ENCODE measurements at regions not wholly inside any gene's neighbourhood (a gene's known extent, or its start where the extent isn't known, plus 50 kb on each side); places are given as distances from the start of the nearest gene placed in this dataset.

GRCh38 chr2:81213598-81213997, 909.0 kb upstream of the LRRTM1 start (continued):
- TF ChIP-seq EP300 (IDR thresholded peaks at IDR 0.05; ENCODE audit: borderline replicate concordance in 1 of 2, control insufficient read depth in 1 of 2, low read depth in 2 of 2, low read length in 2 of 2) (no peak), HCFC1 (IDR thresholded peaks at IDR 0.05; ENCODE audit: low read length) (no peak), MYB (IDR thresholded peaks at IDR 0.05; ENCODE audit: borderline replicate concordance, low read depth, low read length) (no peak), BCL3 (IDR thresholded peaks at IDR 0.05; ENCODE audit: borderline replicate concordance, insufficient read depth, low read depth, low read length, poor library complexity, severe bottlenecking) (no peak), NKRF (conservative IDR thresholded peaks at IDR 0.05) (no peak), ZNF384 (IDR thresholded peaks at IDR 0.05; ENCODE audit: borderline replicate concordance, low read depth, low read length) (no peak), ATF7 (IDR thresholded peaks at IDR 0.05; ENCODE audit: low read depth) (no peak)
- TF ChIP-seq, protein P1, sequence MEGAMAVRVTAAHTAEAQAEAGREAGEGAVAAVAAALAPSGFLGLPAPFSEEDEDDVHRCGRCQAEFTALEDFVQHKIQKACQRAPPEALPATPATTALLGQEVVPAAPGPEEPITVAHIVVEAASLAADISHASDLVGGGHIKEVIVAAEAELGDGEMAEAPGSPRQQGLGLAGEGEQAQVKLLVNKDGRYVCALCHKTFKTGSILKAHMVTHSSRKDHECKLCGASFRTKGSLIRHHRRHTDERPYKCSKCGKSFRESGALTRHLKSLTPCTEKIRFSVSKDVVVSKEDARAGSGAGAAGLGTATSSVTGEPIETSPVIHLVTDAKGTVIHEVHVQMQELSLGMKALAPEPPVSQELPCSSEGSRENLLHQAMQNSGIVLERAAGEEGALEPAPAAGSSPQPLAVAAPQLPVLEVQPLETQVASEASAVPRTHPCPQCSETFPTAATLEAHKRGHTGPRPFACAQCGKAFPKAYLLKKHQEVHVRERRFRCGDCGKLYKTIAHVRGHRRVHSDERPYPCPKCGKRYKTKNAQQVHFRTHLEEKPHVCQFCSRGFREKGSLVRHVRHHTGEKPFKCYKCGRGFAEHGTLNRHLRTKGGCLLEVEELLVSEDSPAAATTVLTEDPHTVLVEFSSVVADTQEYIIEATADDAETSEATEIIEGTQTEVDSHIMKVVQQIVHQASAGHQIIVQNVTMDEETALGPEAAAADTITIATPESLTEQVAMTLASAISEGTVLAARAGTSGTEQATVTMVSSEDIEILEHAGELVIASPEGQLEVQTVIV (IDR thresholded peaks at IDR 0.05; ENCODE audit: borderline replicate concordance, partially characterized antibody): no peak
